ENCODE measurements at regions not wholly inside any gene's neighbourhood (a gene's known extent, or its start where the extent isn't known, plus 50 kb on each side); places are given as distances from the start of the nearest gene placed in this dataset.

- Histone ChIP-seq H3K9me2 (replicated peaks; ENCODE audit: low read depth, low read length) (no peaks in the 10 kb centered on the region), H3K9me3 (ENCODE audit: insufficient read depth, low read depth, low read length) (no peaks in the 10 kb centered on the region), H3K4me3 (ENCODE audit: low read length, poor library complexity, severe bottlenecking) (no peak overlapping the region), H3K4me2 (ENCODE audit: low read depth, low read length, poor library complexity, severe bottlenecking) (peak overlapping the region; percentile 25), H4K20me1 (ENCODE audit: insufficient read depth, low read length, poor library complexity, severe bottlenecking) (peaks cover 63% of the 10 kb centered on the region), H3K4me1 (ENCODE audit: insufficient read depth, low read length, poor library complexity, severe bottlenecking) (peaks cover 31% of the 10 kb centered on the region), H3K9ac (ENCODE audit: low read depth, low read length, poor library complexity, severe bottlenecking) (no peak overlapping the region), H2AFZ (ENCODE audit: low read length) (no peak overlapping the region), H3K27me3 (ENCODE audit: insufficient read depth, low read length, poor library complexity, severe bottlenecking) (no peaks in the 10 kb centered on the region), H3K36me3 (ENCODE audit: insufficient read depth, low read length) (no peaks in the 10 kb centered on the region), H3K79me2 (ENCODE audit: insufficient read depth, low read length) (peaks cover 98% of the 10 kb centered on the region), H3F3A (ENCODE audit: low read depth) (no peaks in the 10 kb centered on the region)
- TF ChIP-seq CTCF (conservative IDR thresholded peaks at IDR 0.05; ENCODE audit: low read length), result no peak
- TF ChIP-seq EZH2phosphoT487 (IDR thresholded peaks at IDR 0.05; ENCODE audit: borderline replicate concordance), result no peak
Observed at GRCh38 chr14:73773441-73774240, 59.5 kb upstream of the PNMA1 start.

DNA sequence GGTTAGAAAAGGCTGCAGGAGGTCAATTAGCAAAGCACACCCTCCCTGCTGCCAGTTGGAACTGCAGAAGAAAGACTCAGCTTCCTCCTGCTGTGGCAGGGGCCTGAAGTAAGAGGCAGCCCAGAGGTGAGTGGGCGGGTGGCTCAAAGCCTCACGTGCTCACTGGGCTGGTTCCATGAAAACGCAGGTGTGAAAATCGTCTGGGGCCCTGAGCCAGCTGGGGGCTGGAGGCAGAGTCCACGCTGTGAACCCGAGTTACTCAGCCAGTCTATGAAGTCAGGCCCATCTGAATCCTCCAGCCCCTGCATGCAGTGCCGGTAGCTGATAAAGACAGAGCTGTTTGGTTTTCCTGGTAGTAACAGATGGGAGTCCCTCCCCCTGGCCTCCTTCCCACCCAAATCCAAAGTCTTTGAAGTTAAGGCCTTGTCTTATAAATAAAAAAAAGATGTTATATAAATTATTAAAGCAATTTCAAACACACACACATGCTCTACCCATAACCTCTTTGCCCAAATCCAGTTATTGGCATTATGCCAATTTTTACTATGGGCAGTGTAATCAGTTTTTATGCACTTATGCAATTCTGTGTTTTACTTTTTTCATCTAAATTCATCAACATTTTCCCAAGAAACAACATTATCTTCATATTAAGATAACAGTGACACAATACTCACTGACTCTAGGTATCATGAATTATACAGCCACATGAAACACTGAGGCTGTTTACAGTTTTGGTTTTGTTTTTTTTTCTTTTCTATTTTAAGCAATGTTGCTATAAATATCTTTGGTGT, 57.9 kb upstream of the PNMA1 start:
- H3F3A ChIP-seq (ENCODE audit: low read depth), result no peaks in the 10 kb centered on the region
- H3K4me2 ChIP-seq (ENCODE audit: low read depth, low read length, poor library complexity, severe bottlenecking), result no peak overlapping the region
- peaks cover 59% of the 10 kb centered on the region for H4K20me1 ChIP-seq (ENCODE audit: insufficient read depth, low read length, poor library complexity, severe bottlenecking)
- H3K9me2 ChIP-seq (replicated peaks; ENCODE audit: low read depth, low read length), result no peaks in the 10 kb centered on the region
- H3K27me3 ChIP-seq (ENCODE audit: insufficient read depth, low read length, poor library complexity, severe bottlenecking), result no peaks in the 10 kb centered on the region
- peaks cover 98% of the 10 kb centered on the region for H3K79me2 ChIP-seq (ENCODE audit: insufficient read depth, low read length)
- H3K4me3 ChIP-seq (ENCODE audit: low read length, poor library complexity, severe bottlenecking), result no peak overlapping the region
- no peaks in the 10 kb centered on the region for H3K9me3 ChIP-seq (ENCODE audit: insufficient read depth, low read depth, low read length)
- no peak overlapping the region for H2AFZ ChIP-seq (ENCODE audit: low read length)
- peaks cover 27% of the 10 kb centered on the region for H3K4me1 ChIP-seq (ENCODE audit: insufficient read depth, low read length, poor library complexity, severe bottlenecking)
- TF ChIP-seq CTCF (conservative IDR thresholded peaks at IDR 0.05; ENCODE audit: low read length) (no peak), EZH2phosphoT487 (IDR thresholded peaks at IDR 0.05; ENCODE audit: borderline replicate concordance) (no peak)
- H3K9ac ChIP-seq (ENCODE audit: low read depth, low read length, poor library complexity, severe bottlenecking), result peak overlapping the region; percentile 3
- H3K36me3 ChIP-seq (ENCODE audit: insufficient read depth, low read length), result no peaks in the 10 kb centered on the region

DNA sequence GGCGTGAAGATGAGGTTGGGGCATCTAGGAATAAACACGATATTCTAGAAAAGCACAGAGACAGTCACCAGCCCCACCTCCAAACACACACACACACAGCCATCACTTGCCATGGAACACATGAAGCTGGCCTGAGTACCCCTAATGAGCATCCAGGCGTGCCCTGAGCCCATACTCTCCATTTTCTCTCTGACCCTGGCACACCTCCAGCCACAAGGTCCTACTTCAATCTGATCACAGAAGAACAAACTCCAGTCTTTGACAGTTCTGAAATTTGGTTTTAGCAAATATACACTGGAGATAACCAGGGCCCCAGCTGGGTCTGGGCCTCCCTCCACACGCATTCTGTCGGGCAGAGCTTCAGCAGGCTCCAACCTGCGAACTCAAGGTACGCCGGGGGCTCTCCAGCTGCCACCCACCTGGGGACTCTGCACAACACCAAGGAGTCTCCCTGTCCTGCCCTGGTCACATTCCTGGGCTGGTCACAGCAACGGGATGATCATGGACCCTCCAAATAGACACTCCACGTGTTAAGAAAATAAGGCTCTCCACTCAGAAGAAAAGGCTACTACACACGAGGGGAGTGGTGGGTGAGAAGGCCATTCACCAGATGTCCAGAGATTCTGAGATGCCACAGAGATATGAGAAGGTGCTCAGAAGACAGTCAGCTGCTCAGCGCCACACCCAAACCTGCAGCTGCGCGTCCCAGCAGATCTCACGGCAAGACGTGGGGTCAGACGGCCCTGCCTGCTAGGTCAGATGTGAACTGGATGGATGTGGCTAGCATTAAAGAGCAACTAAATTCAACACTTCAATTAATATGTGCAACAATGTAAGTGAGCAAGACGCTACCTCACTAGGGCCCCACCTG, 57.0 kb upstream of the PNMA1 start:
- H3K4me2 ChIP-seq (ENCODE audit: low read depth, low read length, poor library complexity, severe bottlenecking), result no peak overlapping the region
- TF ChIP-seq CTCF (conservative IDR thresholded peaks at IDR 0.05; ENCODE audit: low read length) (no peak), EZH2phosphoT487 (IDR thresholded peaks at IDR 0.05; ENCODE audit: borderline replicate concordance) (no peak)
- H3F3A ChIP-seq (ENCODE audit: low read depth), result no peaks in the 10 kb centered on the region
- H3K79me2 ChIP-seq (ENCODE audit: insufficient read depth, low read length), result peaks cover 100% of the 10 kb centered on the region
- H4K20me1 ChIP-seq (ENCODE audit: insufficient read depth, low read length, poor library complexity, severe bottlenecking), result peaks cover 57% of the 10 kb centered on the region
- peak overlapping the region; percentile 3 for H3K9ac ChIP-seq (ENCODE audit: low read depth, low read length, poor library complexity, severe bottlenecking)
- H3K36me3 ChIP-seq (ENCODE audit: insufficient read depth, low read length), result no peaks in the 10 kb centered on the region
- peaks cover 27% of the 10 kb centered on the region for H3K4me1 ChIP-seq (ENCODE audit: insufficient read depth, low read length, poor library complexity, severe bottlenecking)
- H3K27me3 ChIP-seq (ENCODE audit: insufficient read depth, low read length, poor library complexity, severe bottlenecking), result no peaks in the 10 kb centered on the region
- no peaks in the 10 kb centered on the region for H3K9me2 ChIP-seq (replicated peaks; ENCODE audit: low read depth, low read length)
- H3K4me3 ChIP-seq (ENCODE audit: low read length, poor library complexity, severe bottlenecking), result no peak overlapping the region
- no peaks in the 10 kb centered on the region for H3K9me3 ChIP-seq (ENCODE audit: insufficient read depth, low read depth, low read length)
- no peak overlapping the region for H2AFZ ChIP-seq (ENCODE audit: low read length)
